Right lobe of liver (tissue), 6 donors: ENCODE measurements at regions not wholly inside any gene's neighbourhood (a gene's known extent, or its start where the extent isn't known, plus 50 kb on each side); places are given as distances from the start of the nearest gene placed in this dataset.

ENCODE experiments used
- ATAC-seq, 4 donors: fragments of 200-7000 bp; cut with Tn5 transposase; one replicate each; pipeline ENCODE4 v1.9.1; 2020; ENCODE audit warnings: mild to moderate bottlenecking in 4 of 4, moderate library complexity in 4 of 4
- DNase-seq, 3 donors: peaks; one replicate each; pipeline ENCODE4 v3.0.0-alpha.2; 2020
- H3K27ac ChIP-seq, 3 donors: fragments of 200-600 bp; one replicate each; pipeline ENCODE4 v1.8.0; 2022
- H3K27me3 ChIP-seq, 2 donors: fragments of 200-600 bp; one replicate each; pipeline ENCODE4 v1.8.0; 2022
- H3K36me3 ChIP-seq, 4 donors: fragments of 200-600 bp; sonication (generic) in 1 of 4; one replicate each; pipeline versions ENCODE4 v1.5.1 to v1.8.0; 2017 to 2022; ENCODE audit warnings: control low read depth in 1 of 4
- H3K4me1 ChIP-seq, 4 donors: fragments of 200-600 bp; sonication (generic) in 1 of 4; one replicate each; pipeline versions ENCODE4 v1.5.1 to v1.8.0; 2017 to 2022; ENCODE audit warnings: control low read depth in 1 of 4
- H3K4me3 ChIP-seq, 3 donors: fragments of 200-600 bp; one replicate each; pipeline ENCODE4 v1.8.0; 2022
- H3K9me3 ChIP-seq, 4 donors: fragments of 200-600 bp; sonication (generic) in 1 of 4; one replicate each; pipeline versions ENCODE4 v1.5.1 to v1.8.0; 2017 to 2022; ENCODE audit warnings: control low read depth in 1 of 4
- CTCF ChIP-seq, 4 donors: fragments of 200-600 bp in 3 of 4; fragments of 450-650 bp in 1 of 4; IDR thresholded peaks; one replicate each; pipeline versions ENCODE4 v1.5.1 to v1.8.0; 2016 to 2022; ENCODE audit warnings: antibody characterized with exemption in 4 of 4, mild to moderate bottlenecking in 2 of 4
- POLR2A ChIP-seq: fragments of 450-650 bp; IDR thresholded peaks from one replicate; pipeline ENCODE4 v1.6.1; 2017; ENCODE audit warnings: antibody characterized with exemption, mild to moderate bottlenecking
- WGBS: methylation state at CpG from one replicate; pipeline ENCODE4 v1.1.6; 2018; ENCODE audit warnings: low coverage, low lambda C conversion rate; ENCODE audit not compliant: insufficient coverage; ENCODE audit errors: missing lambda C conversion rate; 5-methylcytosine and 5-hydroxymethylcytosine counted together
- intact Hi-C, 2 donors: fragments of 100-400 bp; cut with DNase I; formaldehyde crosslinking; loops; one replicate each; pipeline versions ENCODE4 v1.11.2 to v1.14.1; 2022
- donor health status: DM: no; HTN: yes; CAD: no.
- donor health status: DM: no; HTN: no; CAD: no.
- donor health status: DM: no; HTN: no; CAD: no.
- donor health status: DM: no; HTN: yes; CAD: no.
- donor health status: DM: no; HTN: yes; CAD: no.

- no peak overlapping the region for H3K27ac ChIP-seq
- no peaks in the 10 kb centered on the region for H3K27me3 ChIP-seq
- DNase-seq (no peak), ATAC-seq (peak in 1 of 4 donors; percentile 34)
- 74% methylated on average over 3 of the region's 4 CpGs for WGBS
- no peaks in the 10 kb centered on the region for H3K36me3 ChIP-seq
- no peaks in the 10 kb centered on the region for H3K4me1 ChIP-seq
- TF ChIP-seq CTCF (IDR thresholded peaks at IDR 0.05), result no peak
- no peak for TF ChIP-seq POLR2A
- H3K9me3 ChIP-seq, result no peaks in the 10 kb centered on the region
- intact Hi-C loops, result no loop called here
- H3K4me3 ChIP-seq, result no peak overlapping the region
Observed at GRCh38 chr2:22947741-22948140, 437.2 kb upstream of the KLHL29 start.

GRCh38 chr2:22950431-22950830 is 434.5 kb upstream of the KLHL29 start:
- Histone ChIP-seq H3K4me3 (no peak overlapping the region), H3K27me3 (no peaks in the 10 kb centered on the region), H3K27ac (no peak overlapping the region), H3K9me3 (no peaks in the 10 kb centered on the region), H3K36me3 (no peaks in the 10 kb centered on the region), H3K4me1 (no peaks in the 10 kb centered on the region)
- WGBS, result 44% methylated on average over 2 of the region's 2 CpGs
- DNase-seq (no peak), ATAC-seq (no peak)
- intact Hi-C loops, result no loop called here
- TF ChIP-seq CTCF (IDR thresholded peaks at IDR 0.05) (no peak), POLR2A (no peak)

- H3K4me3 ChIP-seq, result no peak overlapping the region
- ATAC-seq, result no peak
- H3K9me3 ChIP-seq, result no peaks in the 10 kb centered on the region
- H3K27me3 ChIP-seq, result no peaks in the 10 kb centered on the region
- TF ChIP-seq POLR2A (no peak), CTCF (IDR thresholded peaks at IDR 0.05) (no peak)
- no peak for DNase-seq
- intact Hi-C loops, result no loop called here
- H3K27ac ChIP-seq, result no peak overlapping the region
- 75% methylated on average over 6 of the region's 6 CpGs for WGBS
- H3K36me3 ChIP-seq, result no peaks in the 10 kb centered on the region
- no peaks in the 10 kb centered on the region for H3K4me1 ChIP-seq
Observed at GRCh38 chr2:22952656-22953225, 432.2 kb upstream of the KLHL29 start.

- Histone ChIP-seq H3K36me3 (no peaks in the 10 kb centered on the region), H3K4me1 (no peaks in the 10 kb centered on the region), H3K9me3 (no peaks in the 10 kb centered on the region), H3K27ac (no peak overlapping the region), H3K4me3 (no peak overlapping the region), H3K27me3 (no peaks in the 10 kb centered on the region)
- 62% methylated on average over 2 of the region's 5 CpGs for WGBS
- DNase-seq (no peak), ATAC-seq (no peak)
- no peak for TF ChIP-seq POLR2A
- intact Hi-C loops, result no loop called here
Observed at GRCh38 chr2:22957446-22957845, 427.5 kb upstream of the KLHL29 start.

- DNase-seq (no peak), ATAC-seq (no peak)
- Histone ChIP-seq H3K27me3 (no peaks in the 10 kb centered on the region), H3K9me3 (no peaks in the 10 kb centered on the region), H3K4me1 (no peaks in the 10 kb centered on the region), H3K36me3 (no peaks in the 10 kb centered on the region), H3K27ac (no peak overlapping the region), H3K4me3 (no peak overlapping the region)
- WGBS, result 55% methylated on average over 4 of the region's 4 CpGs
- intact Hi-C loops, result no loop called here
- TF ChIP-seq POLR2A, result no peak
- no peak for TF ChIP-seq CTCF (IDR thresholded peaks at IDR 0.05)
Observed at GRCh38 chr2:22958308-22958707, 426.7 kb upstream of the KLHL29 start.
